Peyer's patch (tissue), 4 donors: ENCODE measurements at regions not wholly inside any gene's neighbourhood (a gene's known extent, or its start where the extent isn't known, plus 50 kb on each side); places are given as distances from the start of the nearest gene placed in this dataset.

Experiments used
- POLR2A ChIP-seq, 2 donors: fragments of 450-650 bp; IDR thresholded peaks; one replicate each; pipeline ENCODE4 v1.5.1; 2017; ENCODE audit warnings: antibody characterized with exemption in 2 of 2, mild to moderate bottlenecking in 2 of 2, moderate library complexity in 2 of 2
- TF ChIP-seq, protein P1 (sequence below), 6 experiments: fragments of 450-650 bp in 4 of 6; fragments of 200-600 bp in 2 of 6; sonication (generic) in 1 of 6; IDR thresholded peaks; one replicate each; pipeline ENCODE4 v1.5.1; 2017 to 2019; ENCODE audit warnings: antibody characterized with exemption in 6 of 6, mild to moderate bottlenecking in 3 of 6, moderate library complexity in 1 of 6

DNA sequence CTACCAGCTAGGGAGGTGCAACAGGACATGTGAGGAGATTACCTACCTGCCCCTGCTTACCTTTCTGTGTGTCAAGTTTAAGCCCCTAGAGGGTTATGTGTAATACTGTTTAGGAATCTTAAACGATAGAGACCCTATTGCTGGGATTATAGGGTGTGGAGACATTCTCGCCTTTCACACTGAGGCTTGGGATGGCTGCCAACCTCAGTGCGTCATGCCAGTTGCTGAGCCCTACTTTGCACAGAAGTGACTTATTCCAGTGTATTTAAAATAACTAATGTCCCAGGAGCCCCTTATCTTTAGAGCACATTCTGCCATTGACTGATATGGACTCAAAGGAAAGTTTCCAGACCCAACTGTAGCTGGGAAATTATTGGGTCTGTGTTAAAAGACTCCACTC, 76.6 kb upstream of the XPA start:
- TF ChIP-seq, protein P1, sequence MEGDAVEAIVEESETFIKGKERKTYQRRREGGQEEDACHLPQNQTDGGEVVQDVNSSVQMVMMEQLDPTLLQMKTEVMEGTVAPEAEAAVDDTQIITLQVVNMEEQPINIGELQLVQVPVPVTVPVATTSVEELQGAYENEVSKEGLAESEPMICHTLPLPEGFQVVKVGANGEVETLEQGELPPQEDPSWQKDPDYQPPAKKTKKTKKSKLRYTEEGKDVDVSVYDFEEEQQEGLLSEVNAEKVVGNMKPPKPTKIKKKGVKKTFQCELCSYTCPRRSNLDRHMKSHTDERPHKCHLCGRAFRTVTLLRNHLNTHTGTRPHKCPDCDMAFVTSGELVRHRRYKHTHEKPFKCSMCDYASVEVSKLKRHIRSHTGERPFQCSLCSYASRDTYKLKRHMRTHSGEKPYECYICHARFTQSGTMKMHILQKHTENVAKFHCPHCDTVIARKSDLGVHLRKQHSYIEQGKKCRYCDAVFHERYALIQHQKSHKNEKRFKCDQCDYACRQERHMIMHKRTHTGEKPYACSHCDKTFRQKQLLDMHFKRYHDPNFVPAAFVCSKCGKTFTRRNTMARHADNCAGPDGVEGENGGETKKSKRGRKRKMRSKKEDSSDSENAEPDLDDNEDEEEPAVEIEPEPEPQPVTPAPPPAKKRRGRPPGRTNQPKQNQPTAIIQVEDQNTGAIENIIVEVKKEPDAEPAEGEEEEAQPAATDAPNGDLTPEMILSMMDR (IDR thresholded peaks at IDR 0.05), result no peak
- no peak for TF ChIP-seq POLR2A (IDR thresholded peaks at IDR 0.05)
